Upper lobe of right lung (tissue), 1 donor: ENCODE measurements at regions not wholly inside any gene's neighbourhood (a gene's known extent, or its start where the extent isn't known, plus 50 kb on each side); places are given as distances from the start of the nearest gene placed in this dataset.

Source experiments
- ATAC-seq: fragments of 200-7000 bp; cut with Tn5 transposase; one replicate; pipeline ENCODE4 v1.9.1; 2020; ENCODE audit warnings: mild to moderate bottlenecking, moderate library complexity
- DNase-seq: peaks from one replicate; pipeline ENCODE4 v3.0.0-alpha.2; 2020
- H3K27ac ChIP-seq: fragments of 200-600 bp; one replicate; pipeline ENCODE4 v1.8.0; 2022
- H3K27me3 ChIP-seq: fragments of 200-600 bp; one replicate; pipeline ENCODE4 v1.8.0; 2022; ENCODE audit warnings: mild to moderate bottlenecking
- H3K36me3 ChIP-seq: fragments of 200-600 bp; one replicate; pipeline ENCODE4 v1.8.0; 2022
- H3K4me1 ChIP-seq: fragments of 200-600 bp; one replicate; pipeline ENCODE4 v1.8.0; 2022
- H3K4me3 ChIP-seq: fragments of 200-600 bp; one replicate; pipeline ENCODE4 v1.8.0; 2022; ENCODE audit warnings: mild to moderate bottlenecking
- H3K9me3 ChIP-seq: fragments of 200-600 bp; one replicate; pipeline ENCODE4 v1.8.0; 2022
- intact Hi-C: fragments of 100-400 bp; cut with DNase I; formaldehyde crosslinking; loops from one replicate; pipeline ENCODE4 v1.11.0; 2022
- TF ChIP-seq, protein P1 (sequence below): fragments of 200-600 bp; IDR thresholded peaks from one replicate; pipeline ENCODE4 v1.8.0; 2022; ENCODE audit warnings: antibody characterized with exemption
- donor health status: DM: no; HTN: yes; CAD: no; lungs with severe emphysema.

DNA sequence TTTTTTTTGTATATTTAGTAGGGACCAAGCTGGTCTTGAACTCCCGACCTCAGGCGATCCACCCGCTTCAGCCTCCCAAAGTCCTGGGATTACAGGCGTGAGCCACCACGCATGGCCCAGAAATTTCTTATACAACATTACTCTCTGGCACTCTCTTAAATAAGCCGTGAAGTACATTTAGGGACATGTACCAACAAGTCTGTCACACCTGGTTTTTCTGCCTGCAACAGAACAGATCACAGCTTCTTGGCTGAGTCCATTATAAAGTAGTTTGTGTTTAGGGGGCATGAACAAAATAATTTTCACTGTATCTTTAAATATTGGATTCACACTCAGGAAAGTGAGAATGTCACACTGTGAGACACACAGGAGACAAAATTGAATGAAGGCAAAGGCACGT lies 1567.3 kb downstream of the SLITRK5 start:
- Histone ChIP-seq H3K27me3 (no peaks in the 10 kb centered on the region), H3K4me3 (no peak overlapping the region), H3K36me3 (no peaks in the 10 kb centered on the region), H3K9me3 (no peaks in the 10 kb centered on the region), H3K27ac (no peak overlapping the region), H3K4me1 (no peaks in the 10 kb centered on the region)
- TF ChIP-seq, protein P1, sequence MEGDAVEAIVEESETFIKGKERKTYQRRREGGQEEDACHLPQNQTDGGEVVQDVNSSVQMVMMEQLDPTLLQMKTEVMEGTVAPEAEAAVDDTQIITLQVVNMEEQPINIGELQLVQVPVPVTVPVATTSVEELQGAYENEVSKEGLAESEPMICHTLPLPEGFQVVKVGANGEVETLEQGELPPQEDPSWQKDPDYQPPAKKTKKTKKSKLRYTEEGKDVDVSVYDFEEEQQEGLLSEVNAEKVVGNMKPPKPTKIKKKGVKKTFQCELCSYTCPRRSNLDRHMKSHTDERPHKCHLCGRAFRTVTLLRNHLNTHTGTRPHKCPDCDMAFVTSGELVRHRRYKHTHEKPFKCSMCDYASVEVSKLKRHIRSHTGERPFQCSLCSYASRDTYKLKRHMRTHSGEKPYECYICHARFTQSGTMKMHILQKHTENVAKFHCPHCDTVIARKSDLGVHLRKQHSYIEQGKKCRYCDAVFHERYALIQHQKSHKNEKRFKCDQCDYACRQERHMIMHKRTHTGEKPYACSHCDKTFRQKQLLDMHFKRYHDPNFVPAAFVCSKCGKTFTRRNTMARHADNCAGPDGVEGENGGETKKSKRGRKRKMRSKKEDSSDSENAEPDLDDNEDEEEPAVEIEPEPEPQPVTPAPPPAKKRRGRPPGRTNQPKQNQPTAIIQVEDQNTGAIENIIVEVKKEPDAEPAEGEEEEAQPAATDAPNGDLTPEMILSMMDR: no peak
- DNase-seq (no peak), ATAC-seq (no peak)
- intact Hi-C loops: no loop called here

DNA sequence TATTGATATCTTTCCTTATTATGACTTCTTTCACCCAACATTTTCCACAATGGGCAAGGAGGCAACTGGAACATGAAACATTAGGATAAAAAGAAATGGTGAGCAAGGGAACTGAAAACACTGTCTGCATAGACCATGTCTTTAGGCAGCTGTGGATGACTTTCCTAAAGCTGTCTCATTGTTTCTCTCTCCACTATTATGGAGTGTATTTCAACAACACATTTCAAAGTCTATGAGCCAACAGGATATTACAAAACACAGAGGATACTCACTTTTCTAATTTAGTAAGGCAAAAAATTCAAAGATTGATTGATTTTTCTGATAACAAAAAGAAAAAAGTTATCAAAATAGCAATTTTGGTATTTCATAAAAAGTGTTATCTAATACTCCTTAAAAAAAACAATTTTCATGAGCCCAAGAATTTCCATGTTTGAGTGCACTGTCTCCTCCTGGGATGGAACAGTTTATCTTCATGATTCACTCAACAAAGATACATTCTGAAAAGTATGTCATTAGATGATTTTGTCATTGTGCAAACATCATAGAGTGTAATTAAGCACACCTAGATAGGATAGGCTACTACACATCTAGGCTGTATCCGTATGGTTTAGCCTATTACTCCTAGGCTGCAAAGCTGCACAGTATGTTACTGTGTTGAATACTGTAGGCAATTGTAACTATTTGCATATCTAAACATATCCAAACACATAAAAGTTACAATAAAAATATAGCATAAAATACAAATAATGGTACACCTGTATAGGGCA lies 1568.4 kb downstream of the SLITRK5 start:
- no peaks in the 10 kb centered on the region for H3K4me1 ChIP-seq
- no peaks in the 10 kb centered on the region for H3K27me3 ChIP-seq
- H3K9me3 ChIP-seq: no peaks in the 10 kb centered on the region
- no peak overlapping the region for H3K4me3 ChIP-seq
- DNase-seq: no peak
- TF ChIP-seq, protein P1: no peak
- no peak overlapping the region for H3K27ac ChIP-seq
- no peak for ATAC-seq
- H3K36me3 ChIP-seq: no peaks in the 10 kb centered on the region
- intact Hi-C loops: no loop called here

DNA sequence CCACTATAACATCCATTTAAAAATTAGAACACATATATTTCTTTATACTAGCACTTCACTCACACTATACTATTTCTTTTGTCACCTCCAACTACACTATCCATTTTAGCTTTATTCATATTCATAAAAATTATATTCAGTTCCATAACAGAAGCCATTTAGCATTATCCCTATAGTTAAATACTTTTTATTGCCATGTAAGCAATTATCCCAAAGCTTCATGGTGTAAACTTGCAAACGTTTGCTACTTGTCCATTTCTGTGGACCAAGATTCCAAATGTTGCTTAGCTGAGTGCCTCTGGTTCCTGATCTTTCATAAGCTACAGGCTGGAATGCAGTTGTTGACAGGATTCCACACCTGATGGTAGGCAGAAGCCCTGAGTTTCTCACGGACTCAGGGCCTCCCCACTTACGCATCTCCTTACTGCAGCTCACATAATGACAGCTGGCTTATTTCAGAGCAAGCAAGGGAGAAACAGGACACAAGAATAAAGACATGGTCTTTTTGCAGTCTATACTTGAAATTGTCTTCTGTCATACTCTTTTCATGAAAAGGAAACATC lies 1584.8 kb downstream of the SLITRK5 start:
- TF ChIP-seq, protein P1: no peak
- no peak overlapping the region for H3K27ac ChIP-seq

DNA sequence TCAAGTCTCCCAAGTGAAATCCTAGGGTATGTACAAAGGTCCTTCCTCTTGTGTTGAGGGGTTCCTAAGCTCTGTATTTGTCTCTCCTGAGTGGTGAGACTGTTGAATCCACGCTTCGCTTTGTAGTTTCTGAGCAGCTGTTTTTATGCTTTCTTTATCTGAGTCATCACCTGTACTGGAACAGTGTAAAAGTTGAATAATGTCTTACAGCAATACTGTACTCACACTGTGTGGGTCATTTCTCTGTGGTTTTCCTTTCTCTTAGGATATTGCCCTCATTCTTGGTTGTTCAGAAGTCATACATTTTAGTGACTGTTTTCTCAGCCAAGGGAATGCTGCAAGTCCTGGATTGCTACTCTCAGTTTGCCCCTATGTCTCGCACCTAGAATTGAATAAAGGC lies 1596.6 kb downstream of the SLITRK5 start:
- DNase-seq (no peak), ATAC-seq (no peak)
- intact Hi-C loops: no loop called here
- Histone ChIP-seq H3K27me3 (no peaks in the 10 kb centered on the region), H3K4me1 (no peaks in the 10 kb centered on the region), H3K9me3 (no peaks in the 10 kb centered on the region), H3K4me3 (no peak overlapping the region), H3K27ac (no peak overlapping the region), H3K36me3 (no peaks in the 10 kb centered on the region)
- TF ChIP-seq, protein P1: no peak

More for the DNA sequence above, 1584.8 kb downstream of the SLITRK5 start:
- DNase-seq: no peak
- Histone ChIP-seq H3K36me3 (no peaks in the 10 kb centered on the region), H3K9me3 (peaks cover 9% of the 10 kb centered on the region), H3K27me3 (no peaks in the 10 kb centered on the region), H3K4me3 (no peak overlapping the region), H3K4me1 (no peaks in the 10 kb centered on the region)
- intact Hi-C loops: no loop called here
- ATAC-seq: no peak

DNA sequence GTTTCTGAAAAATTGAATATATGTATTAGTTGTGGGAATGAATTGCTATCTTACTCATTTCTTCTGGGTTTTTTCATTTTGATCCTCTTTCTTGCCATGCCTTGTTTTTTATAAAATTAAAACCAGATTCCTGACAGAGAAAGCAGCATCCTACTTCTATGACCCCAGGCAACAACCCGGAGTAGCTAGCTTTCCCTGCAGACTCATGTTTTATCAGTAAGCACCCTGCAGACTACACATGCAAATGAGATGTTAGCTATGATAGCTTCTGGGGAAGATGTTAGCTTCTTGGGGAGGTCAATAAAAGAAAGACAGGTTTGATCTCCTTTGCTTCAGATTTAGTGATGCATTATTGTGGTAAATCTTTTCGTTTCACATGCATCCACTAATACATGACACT lies 1598.6 kb downstream of the SLITRK5 start:
- DNase-seq (no peak), ATAC-seq (no peak)
- Histone ChIP-seq H3K27me3 (no peaks in the 10 kb centered on the region), H3K4me3 (no peak overlapping the region), H3K9me3 (no peaks in the 10 kb centered on the region), H3K27ac (no peak overlapping the region), H3K36me3 (no peaks in the 10 kb centered on the region), H3K4me1 (no peaks in the 10 kb centered on the region)
- intact Hi-C loops: no loop called here
- TF ChIP-seq, protein P1: no peak
